ENCODE measurements at regions not wholly inside any gene's neighbourhood (a gene's known extent, or its start where the extent isn't known, plus 50 kb on each side); places are given as distances from the start of the nearest gene placed in this dataset.

- no peaks in the 10 kb centered on the region for H3K9me3 ChIP-seq (ENCODE audit: severe bottlenecking)
- ATAC-seq (ENCODE audit: low read depth) (no peak), DNase-seq (ENCODE audit: low spot score) (no peak)
- H3K36me3 ChIP-seq (ENCODE audit: low read depth), result no peaks in the 10 kb centered on the region
- H3K4me1 ChIP-seq (ENCODE audit: insufficient read depth, poor library complexity, severe bottlenecking), result no peaks in the 10 kb centered on the region
- no peak overlapping the region for H3K4me3 ChIP-seq (ENCODE audit: severe bottlenecking)
- no peak for TF ChIP-seq CTCF (IDR thresholded peaks at IDR 0.05; ENCODE audit: poor library complexity, severe bottlenecking)
- H3K27me3 ChIP-seq (ENCODE audit: insufficient read depth, poor library complexity, severe bottlenecking), result no peaks in the 10 kb centered on the region
- H3K27ac ChIP-seq (ENCODE audit: poor library complexity, severe bottlenecking), result no peak overlapping the region
Observed at GRCh38 chr2:164127971-164128527, 392.2 kb upstream of the FIGN start.

GRCh38 chr2:164126960-164127660 is 391.3 kb upstream of the FIGN start:
- no peaks in the 10 kb centered on the region for H3K9me3 ChIP-seq (ENCODE audit: severe bottlenecking)
- ATAC-seq (ENCODE audit: low read depth) (no peak), DNase-seq (ENCODE audit: low spot score) (no peak)
- H3K36me3 ChIP-seq (ENCODE audit: low read depth), result no peaks in the 10 kb centered on the region
- TF ChIP-seq CTCF (IDR thresholded peaks at IDR 0.05; ENCODE audit: poor library complexity, severe bottlenecking), result no peak
- H3K27me3 ChIP-seq (ENCODE audit: insufficient read depth, poor library complexity, severe bottlenecking), result no peaks in the 10 kb centered on the region
- no peak overlapping the region for H3K27ac ChIP-seq (ENCODE audit: poor library complexity, severe bottlenecking)
- no peaks in the 10 kb centered on the region for H3K4me1 ChIP-seq (ENCODE audit: insufficient read depth, poor library complexity, severe bottlenecking)
- H3K4me3 ChIP-seq (ENCODE audit: severe bottlenecking), result no peak overlapping the region

- no peaks in the 10 kb centered on the region for H3K36me3 ChIP-seq (ENCODE audit: low read depth)
- DNase-seq (ENCODE audit: low spot score) (no peak), ATAC-seq (ENCODE audit: low read depth) (no peak)
- H3K4me3 ChIP-seq (ENCODE audit: severe bottlenecking), result no peak overlapping the region
- TF ChIP-seq CTCF (IDR thresholded peaks at IDR 0.05; ENCODE audit: poor library complexity, severe bottlenecking), result no peak
- no peaks in the 10 kb centered on the region for H3K4me1 ChIP-seq (ENCODE audit: insufficient read depth, poor library complexity, severe bottlenecking)
- H3K9me3 ChIP-seq (ENCODE audit: severe bottlenecking), result no peaks in the 10 kb centered on the region
- no peaks in the 10 kb centered on the region for H3K27me3 ChIP-seq (ENCODE audit: insufficient read depth, poor library complexity, severe bottlenecking)
- no peak overlapping the region for H3K27ac ChIP-seq (ENCODE audit: poor library complexity, severe bottlenecking)
Observed at GRCh38 chr2:164115806-164116205, 380.0 kb upstream of the FIGN start.

DNA sequence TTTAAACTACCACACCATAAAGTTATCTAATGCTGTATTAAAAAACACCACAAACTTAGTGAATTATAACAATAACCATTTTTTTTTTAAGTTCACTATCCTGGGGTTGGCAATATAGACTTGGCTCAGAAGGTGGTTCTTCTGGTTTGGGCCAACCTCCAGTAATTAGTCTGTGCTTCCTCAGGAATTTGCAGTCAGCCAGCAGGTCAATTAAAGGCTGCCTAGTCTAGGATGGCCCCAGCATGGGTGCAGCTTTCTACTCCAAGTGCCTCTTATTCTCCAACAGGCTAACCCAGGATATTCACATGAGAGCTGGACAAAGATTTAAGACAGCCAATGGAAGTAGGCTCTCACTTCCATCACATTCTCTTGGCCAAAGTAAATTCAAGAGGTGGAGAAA is 379.1 kb upstream of the FIGN start:
- no peak for TF ChIP-seq CTCF (IDR thresholded peaks at IDR 0.05; ENCODE audit: poor library complexity, severe bottlenecking)
- no peaks in the 10 kb centered on the region for H3K36me3 ChIP-seq (ENCODE audit: low read depth)
- H3K27ac ChIP-seq (ENCODE audit: poor library complexity, severe bottlenecking), result no peak overlapping the region
- H3K27me3 ChIP-seq (ENCODE audit: insufficient read depth, poor library complexity, severe bottlenecking), result no peaks in the 10 kb centered on the region
- no peak overlapping the region for H3K4me3 ChIP-seq (ENCODE audit: severe bottlenecking)
- ATAC-seq (ENCODE audit: low read depth), result no peak
- DNase-seq (ENCODE audit: low spot score), result no peak
- no peaks in the 10 kb centered on the region for H3K9me3 ChIP-seq (ENCODE audit: severe bottlenecking)
- no peaks in the 10 kb centered on the region for H3K4me1 ChIP-seq (ENCODE audit: insufficient read depth, poor library complexity, severe bottlenecking)

DNA sequence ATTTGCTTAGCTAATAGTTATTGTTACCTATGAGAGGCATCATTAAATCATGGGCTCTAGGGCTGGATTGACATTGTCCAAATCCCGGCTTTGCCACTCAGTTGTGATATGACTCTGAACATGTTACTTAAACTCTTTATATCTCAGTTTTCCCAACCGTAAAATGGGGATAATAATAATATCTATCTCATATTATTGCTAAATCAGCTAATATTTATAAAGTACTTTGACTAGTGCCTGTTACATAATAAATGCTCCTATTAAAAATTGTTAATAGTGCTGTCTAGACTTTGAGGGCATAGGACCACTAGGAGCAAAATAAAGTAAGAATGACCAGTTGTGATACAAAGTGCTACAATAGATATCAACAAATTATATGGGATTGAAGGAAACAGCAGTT is 376.3 kb upstream of the FIGN start:
- no peaks in the 10 kb centered on the region for H3K9me3 ChIP-seq (ENCODE audit: severe bottlenecking)
- DNase-seq (ENCODE audit: low spot score) (no peak), ATAC-seq (ENCODE audit: low read depth) (no peak)
- no peaks in the 10 kb centered on the region for H3K27me3 ChIP-seq (ENCODE audit: insufficient read depth, poor library complexity, severe bottlenecking)
- no peaks in the 10 kb centered on the region for H3K4me1 ChIP-seq (ENCODE audit: insufficient read depth, poor library complexity, severe bottlenecking)
- no peaks in the 10 kb centered on the region for H3K36me3 ChIP-seq (ENCODE audit: low read depth)
- no peak overlapping the region for H3K4me3 ChIP-seq (ENCODE audit: severe bottlenecking)
- no peak for TF ChIP-seq CTCF (IDR thresholded peaks at IDR 0.05; ENCODE audit: poor library complexity, severe bottlenecking)
- no peak overlapping the region for H3K27ac ChIP-seq (ENCODE audit: poor library complexity, severe bottlenecking)
